CD8-positive, alpha-beta memory T cell (primary cell): ENCODE measurements at regions not wholly inside any gene's neighbourhood (a gene's known extent, or its start where the extent isn't known, plus 50 kb on each side); places are given as distances from the start of the nearest gene placed in this dataset.

Experiments
- CTCF ChIA-PET: fragments of 350-600 bp; sonication (Branson Sonifier 250); formaldehyde crosslinking; loops from one replicate; lab custom pipeline; 2021; ENCODE audit warnings: antibody characterized with exemption; lab: Charles Lee
- POLR2A ChIA-PET: fragments of 350-600 bp; sonication (Branson Sonifier 250); formaldehyde crosslinking; loops from one replicate; lab custom pipeline; 2021; ENCODE audit warnings: antibody characterized with exemption; lab: Charles Lee
- DNase-seq, 5 donors: peaks; one replicate each; pipeline versions ENCODE4 v3.0.0 to v3.0.0-alpha.2; 2020 to 2022; ENCODE audit warnings: mixed read lengths in 1 of 5
- H3K27ac ChIP-seq: one replicate; pipeline ENCODE4 v1.7.0; 2013; ENCODE audit warnings: low read depth, mild to moderate bottlenecking, low read length, moderate library complexity
- H3K27me3 ChIP-seq: 2 replicates; pipeline ENCODE4 v1.7.0; 2013; ENCODE audit warnings: low read length, mild to moderate bottlenecking; ENCODE audit not compliant: insufficient read depth, poor library complexity, severe bottlenecking
- H3K36me3 ChIP-seq: 2 replicates; pipeline ENCODE4 v1.7.0; 2013; ENCODE audit warnings: mild to moderate bottlenecking, low read length, moderate library complexity; ENCODE audit not compliant: insufficient read depth
- H3K4me1 ChIP-seq: 2 replicates; pipeline ENCODE4 v1.7.0; 2013; ENCODE audit warnings: mild to moderate bottlenecking, low read length, moderate library complexity; ENCODE audit not compliant: insufficient read depth
- H3K4me3 ChIP-seq: 2 replicates; pipeline ENCODE4 v1.7.0; 2013; ENCODE audit warnings: mild to moderate bottlenecking, low read length
- H3K9me3 ChIP-seq: 2 replicates; pipeline ENCODE4 v1.7.0; 2013; ENCODE audit warnings: mild to moderate bottlenecking, low read length
- H3K27ac Mint-ChIP-seq, 8 donors: one replicate each; pipeline ENCODE4 v1.8.0; 2020 to 2021; ENCODE audit warnings: mixed read lengths in 8 of 8, mild to moderate bottlenecking in 6 of 8, inconsistent platforms in 3 of 8, moderate library complexity in 3 of 8
- H3K27me3 Mint-ChIP-seq, 2 donors: one replicate each; pipeline ENCODE4 v1.8.0; 2020 to 2021; ENCODE audit warnings: mixed read lengths in 2 of 2, mild to moderate bottlenecking in 1 of 2, moderate library complexity in 1 of 2
- H3K36me3 Mint-ChIP-seq, 3 donors: one replicate each; pipeline ENCODE4 v1.8.0; 2020 to 2021; ENCODE audit warnings: mixed read lengths in 3 of 3, inconsistent platforms in 1 of 3, mild to moderate bottlenecking in 1 of 3
- H3K4me1 Mint-ChIP-seq, 3 donors: one replicate each; pipeline ENCODE4 v1.8.0; 2020 to 2021; ENCODE audit warnings: mixed read lengths in 3 of 3, inconsistent platforms in 1 of 3, mild to moderate bottlenecking in 1 of 3
- H3K4me3 Mint-ChIP-seq, 7 donors: one replicate each; pipeline ENCODE4 v1.8.0; 2020 to 2021; ENCODE audit warnings: mixed read lengths in 7 of 7, mild to moderate bottlenecking in 6 of 7, moderate library complexity in 4 of 7, inconsistent platforms in 2 of 7
- H3K9me3 Mint-ChIP-seq, 5 donors: one replicate each; pipeline ENCODE4 v1.8.0; 2020 to 2022; ENCODE audit warnings: mixed read lengths in 5 of 5, mild to moderate bottlenecking in 3 of 5, moderate library complexity in 2 of 5, inconsistent platforms in 1 of 5

DNA sequence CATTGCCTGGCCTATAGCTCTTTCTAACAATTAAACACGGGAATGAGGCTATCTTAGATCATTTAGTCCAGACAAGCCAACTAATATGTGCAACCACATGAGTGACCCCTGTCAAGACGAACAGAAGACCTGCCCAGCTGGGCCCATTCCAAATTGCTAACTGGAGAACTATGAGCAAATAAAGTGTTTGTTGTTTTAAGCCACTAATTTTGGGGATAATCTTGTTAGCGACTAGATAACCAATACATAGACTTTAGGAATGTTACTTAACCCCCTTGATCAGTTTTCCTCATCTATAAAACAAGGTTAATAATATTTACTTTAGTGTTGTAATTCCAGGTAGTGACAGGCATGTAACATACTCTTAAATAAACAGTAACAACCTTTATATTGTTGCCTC, 848.3 kb downstream of the METTL15 start:
- no peaks in the 10 kb centered on the region for H3K4me1 ChIP-seq
- no peak overlapping the region for H3K27ac ChIP-seq
- no peaks in the 10 kb centered on the region for H3K27me3 Mint-ChIP-seq
- H3K27ac Mint-ChIP-seq = no peak overlapping the region
- no peak overlapping the region for H3K4me3 Mint-ChIP-seq
- no peaks in the 10 kb centered on the region for H3K36me3 Mint-ChIP-seq
- H3K4me3 ChIP-seq = no peak overlapping the region
- no peaks in the 10 kb centered on the region for H3K4me1 Mint-ChIP-seq
- CTCF ChIA-PET = no interaction called here
- no peaks in the 10 kb centered on the region for H3K9me3 ChIP-seq
- peaks cover 3 to 35% (median 7%) of the 10 kb centered on the region in 5 donors for H3K9me3 Mint-ChIP-seq
- no peak for DNase-seq
- no peaks in the 10 kb centered on the region for H3K36me3 ChIP-seq
- H3K27me3 ChIP-seq = no peaks in the 10 kb centered on the region
- POLR2A ChIA-PET = no interaction called here

DNA sequence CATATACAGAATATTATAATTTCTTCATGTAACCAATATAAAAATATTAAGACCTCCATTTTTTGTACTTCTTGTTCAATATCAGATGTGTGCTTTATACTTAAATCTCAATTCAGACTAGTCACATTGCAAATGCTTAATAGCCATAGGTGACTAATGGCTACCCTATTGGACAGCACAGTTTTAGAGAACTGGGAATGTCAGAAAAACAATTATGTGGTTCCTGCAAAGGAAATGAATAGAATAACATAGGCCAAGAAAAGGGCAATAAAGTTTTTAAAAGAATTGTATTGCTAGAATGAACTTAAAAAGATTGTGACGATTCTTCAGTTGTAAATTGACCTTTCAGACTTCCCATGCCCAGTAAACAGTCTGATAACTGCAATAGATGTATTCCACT, 843.0 kb downstream of the METTL15 start:
- Histone ChIP-seq H3K36me3 (no peaks in the 10 kb centered on the region), H3K27ac (no peak overlapping the region), H3K4me1 (no peaks in the 10 kb centered on the region), H3K9me3 (no peaks in the 10 kb centered on the region), H3K27me3 (no peaks in the 10 kb centered on the region), H3K4me3 (no peak overlapping the region)
- Mint-ChIP-seq H3K4me3 (no peak overlapping the region), H3K27ac (no peak overlapping the region), H3K9me3 (peaks cover 4 to 31% (median 11%) of the 10 kb centered on the region in 5 donors), H3K4me1 (no peaks in the 10 kb centered on the region), H3K27me3 (no peaks in the 10 kb centered on the region), H3K36me3 (no peaks in the 10 kb centered on the region)
- no peak for DNase-seq
- POLR2A ChIA-PET = no interaction called here
- CTCF ChIA-PET = no interaction called here

DNA sequence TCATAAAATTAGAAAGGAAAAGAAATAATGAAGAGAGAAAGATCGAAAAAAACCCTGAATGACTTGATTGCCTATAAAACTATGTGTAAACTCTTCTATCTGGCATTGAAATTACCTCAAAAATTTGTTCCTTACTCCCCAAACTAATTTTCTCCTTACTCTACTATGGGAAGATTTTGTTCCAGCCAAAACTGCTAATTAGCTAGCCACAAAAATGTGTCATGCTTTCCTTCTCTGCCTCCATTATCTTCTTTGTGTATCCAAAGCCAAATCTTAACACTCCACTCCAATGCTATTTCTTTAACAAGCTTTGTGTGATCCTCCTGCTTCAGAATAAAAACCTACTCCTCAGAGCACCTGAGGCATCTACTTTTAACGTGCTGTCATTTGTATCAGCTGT, 831.2 kb downstream of the METTL15 start:
- no peak for DNase-seq
- ChIA-PET POLR2A (no interaction called here), CTCF (no interaction called here)
- Histone ChIP-seq H3K4me1 (no peaks in the 10 kb centered on the region), H3K4me3 (no peak overlapping the region), H3K9me3 (no peaks in the 10 kb centered on the region), H3K27ac (no peak overlapping the region), H3K27me3 (no peaks in the 10 kb centered on the region), H3K36me3 (no peaks in the 10 kb centered on the region)
- no peaks in the 10 kb centered on the region for H3K27me3 Mint-ChIP-seq
- no peak overlapping the region for H3K4me3 Mint-ChIP-seq
- no peaks in the 10 kb centered on the region for H3K36me3 Mint-ChIP-seq
- peaks cover 7 to 42% (median 14%) of the 10 kb centered on the region in 5 donors for H3K9me3 Mint-ChIP-seq
- no peak overlapping the region for H3K27ac Mint-ChIP-seq
- H3K4me1 Mint-ChIP-seq = no peaks in the 10 kb centered on the region

DNA sequence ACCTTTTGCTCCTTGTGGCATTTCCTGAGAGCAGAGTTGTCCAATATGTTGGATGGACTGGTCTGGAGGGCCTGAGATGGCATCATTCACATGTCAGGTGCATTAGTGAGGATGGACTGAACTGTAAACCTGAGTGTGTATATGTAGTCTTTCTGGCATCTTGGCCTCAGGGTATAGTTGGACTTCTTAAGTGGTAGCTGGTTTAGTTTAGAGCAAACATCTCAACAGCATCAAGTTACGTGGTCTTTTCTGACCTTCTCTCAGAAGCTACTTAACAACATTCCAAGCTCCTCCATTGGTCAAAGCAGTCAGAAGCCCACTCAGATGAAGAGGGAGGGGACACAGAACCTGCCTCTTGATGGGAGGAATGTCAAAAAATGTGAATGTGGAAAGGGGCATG, 829.9 kb downstream of the METTL15 start:
- DNase-seq = no peak
- Mint-ChIP-seq H3K9me3 (peaks cover 7 to 39% (median 11%) of the 10 kb centered on the region in 5 donors), H3K4me3 (no peak overlapping the region), H3K27me3 (no peaks in the 10 kb centered on the region), H3K27ac (no peak overlapping the region), H3K4me1 (no peaks in the 10 kb centered on the region), H3K36me3 (no peaks in the 10 kb centered on the region)
- H3K27ac ChIP-seq = no peak overlapping the region
- no peaks in the 10 kb centered on the region for H3K9me3 ChIP-seq
- H3K4me1 ChIP-seq = no peaks in the 10 kb centered on the region
- POLR2A ChIA-PET = no interaction called here
- CTCF ChIA-PET = no interaction called here
- no peak overlapping the region for H3K4me3 ChIP-seq
- no peaks in the 10 kb centered on the region for H3K36me3 ChIP-seq
- H3K27me3 ChIP-seq = no peaks in the 10 kb centered on the region

DNA sequence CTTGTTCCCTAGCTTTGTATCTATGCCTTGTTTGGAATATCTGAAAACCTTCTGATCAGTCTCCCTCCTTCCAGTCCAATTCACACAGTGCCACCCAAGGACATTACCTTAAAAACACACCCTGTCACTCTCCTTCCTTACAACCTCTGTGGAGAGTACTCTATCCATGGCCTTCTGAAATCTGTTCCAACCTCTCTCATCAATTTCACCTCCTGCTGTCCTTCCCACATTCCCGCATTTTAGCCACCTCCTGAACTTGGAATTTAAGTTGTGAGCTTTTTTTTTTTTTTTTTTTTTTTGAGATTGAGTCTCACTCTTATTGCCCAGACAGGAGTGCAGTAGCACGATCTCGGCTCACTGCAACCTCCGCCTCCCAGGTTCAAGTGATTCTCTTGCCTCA, 824.8 kb downstream of the METTL15 start:
- no peaks in the 10 kb centered on the region for H3K36me3 Mint-ChIP-seq
- no peak overlapping the region for H3K4me3 ChIP-seq
- POLR2A ChIA-PET = no interaction called here
- H3K4me1 ChIP-seq = no peaks in the 10 kb centered on the region
- no peaks in the 10 kb centered on the region for H3K36me3 ChIP-seq
- no peak overlapping the region for H3K27ac Mint-ChIP-seq
- CTCF ChIA-PET = no interaction called here
- H3K4me1 Mint-ChIP-seq = no peaks in the 10 kb centered on the region
- no peaks in the 10 kb centered on the region for H3K27me3 Mint-ChIP-seq
- no peaks in the 10 kb centered on the region for H3K27me3 ChIP-seq
- H3K4me3 Mint-ChIP-seq = no peak overlapping the region
- no peak for DNase-seq
- H3K27ac ChIP-seq = no peak overlapping the region
- H3K9me3 ChIP-seq = no peaks in the 10 kb centered on the region
- peaks cover 5 to 33% (median 14%) of the 10 kb centered on the region in 5 donors for H3K9me3 Mint-ChIP-seq

DNA sequence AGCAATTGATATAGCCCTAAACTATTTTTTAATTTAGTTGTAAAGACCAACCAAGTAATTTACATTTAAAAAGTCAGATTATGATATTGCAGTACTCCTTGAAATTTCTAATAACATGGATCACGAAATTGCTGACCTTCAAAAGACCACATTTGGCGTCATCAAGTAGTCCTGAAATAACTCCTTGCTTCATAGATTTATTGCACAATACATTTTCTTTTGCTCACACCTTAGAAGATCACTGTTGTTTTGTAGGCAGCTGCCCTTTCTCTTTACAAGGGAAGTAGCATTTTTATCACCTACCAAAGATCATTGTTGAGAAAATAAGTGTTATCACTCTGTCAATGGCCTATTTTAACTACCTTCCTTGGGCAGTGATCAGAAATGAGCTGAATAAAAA, 815.8 kb downstream of the METTL15 start:
- H3K4me3 Mint-ChIP-seq = no peak overlapping the region
- no peaks in the 10 kb centered on the region for H3K36me3 ChIP-seq
- H3K27me3 ChIP-seq = no peaks in the 10 kb centered on the region
- CTCF ChIA-PET = no interaction called here
- POLR2A ChIA-PET = no interaction called here
- no peaks in the 10 kb centered on the region for H3K27me3 Mint-ChIP-seq
- H3K27ac Mint-ChIP-seq = no peak overlapping the region
- H3K36me3 Mint-ChIP-seq = no peaks in the 10 kb centered on the region
- H3K4me3 ChIP-seq = no peak overlapping the region
- H3K9me3 Mint-ChIP-seq = peaks cover 8 to 22% (median 13%) of the 10 kb centered on the region in 5 donors
- H3K9me3 ChIP-seq = no peaks in the 10 kb centered on the region
- H3K4me1 ChIP-seq = no peaks in the 10 kb centered on the region
- H3K4me1 Mint-ChIP-seq = no peaks in the 10 kb centered on the region
- no peak for DNase-seq
- no peak overlapping the region for H3K27ac ChIP-seq

DNA sequence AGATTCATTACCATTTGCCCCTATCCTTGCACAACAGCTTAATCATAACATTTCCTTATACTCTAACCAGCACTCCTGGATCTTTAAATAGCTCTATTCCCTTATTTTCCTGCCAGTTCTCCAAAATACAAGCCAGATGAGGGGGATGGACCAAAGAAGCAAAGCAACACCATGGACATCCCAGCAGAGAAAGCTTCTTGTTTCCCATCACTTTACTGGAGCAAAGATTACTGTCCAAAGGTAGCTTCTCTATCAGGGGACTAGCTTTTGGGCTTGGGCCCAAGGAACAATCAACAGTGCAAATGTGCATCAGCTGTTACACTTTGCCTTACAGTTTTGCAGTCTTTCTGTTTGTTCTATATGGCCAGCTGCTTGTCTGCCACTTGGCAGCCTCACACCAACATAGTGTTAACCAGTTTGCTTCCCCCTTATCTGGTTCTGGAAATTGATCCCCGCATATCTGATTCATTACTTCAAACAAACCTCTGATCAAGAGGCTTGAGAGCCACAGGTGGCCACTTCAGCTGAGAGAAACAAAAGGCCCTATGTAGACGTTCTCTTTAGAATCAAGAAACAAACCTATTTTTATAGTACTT, 814.3 kb downstream of the METTL15 start:
- no peaks in the 10 kb centered on the region for H3K9me3 ChIP-seq
- no peak overlapping the region for H3K27ac ChIP-seq
- Mint-ChIP-seq H3K4me1 (no peaks in the 10 kb centered on the region), H3K27me3 (no peaks in the 10 kb centered on the region), H3K4me3 (no peak overlapping the region), H3K9me3 (peaks cover 8 to 27% (median 11%) of the 10 kb centered on the region in 5 donors), H3K27ac (no peak overlapping the region), H3K36me3 (no peaks in the 10 kb centered on the region)
- POLR2A ChIA-PET = no interaction called here
- CTCF ChIA-PET = no interaction called here
- no peaks in the 10 kb centered on the region for H3K36me3 ChIP-seq
- H3K4me1 ChIP-seq = no peaks in the 10 kb centered on the region
- no peaks in the 10 kb centered on the region for H3K27me3 ChIP-seq
- no peak for DNase-seq
- H3K4me3 ChIP-seq = no peak overlapping the region

DNA sequence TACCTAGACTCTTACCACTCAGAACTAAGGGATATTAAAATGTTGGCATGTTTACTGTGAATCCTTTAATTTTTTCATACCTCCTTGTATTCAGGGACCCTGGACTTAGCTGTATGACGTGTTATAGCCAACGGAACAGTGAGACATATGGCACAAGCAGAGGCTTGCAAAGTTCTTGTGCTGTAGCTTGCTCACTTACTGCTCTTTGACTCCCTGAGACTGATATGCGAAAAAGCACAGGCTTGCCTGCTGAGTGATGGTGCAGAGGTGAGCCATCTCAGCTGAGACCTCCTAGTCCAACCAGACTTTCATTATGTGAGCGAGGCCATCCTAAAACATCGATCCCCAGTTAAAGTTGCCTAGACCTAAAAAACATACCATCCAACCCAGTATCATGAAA, 811.0 kb downstream of the METTL15 start:
- Histone ChIP-seq H3K4me1 (no peaks in the 10 kb centered on the region), H3K9me3 (no peaks in the 10 kb centered on the region), H3K4me3 (no peak overlapping the region), H3K36me3 (no peaks in the 10 kb centered on the region), H3K27ac (no peak overlapping the region), H3K27me3 (no peaks in the 10 kb centered on the region)
- ChIA-PET CTCF (no interaction called here), POLR2A (no interaction called here)
- H3K4me1 Mint-ChIP-seq = no peaks in the 10 kb centered on the region
- no peak for DNase-seq
- no peaks in the 10 kb centered on the region for H3K36me3 Mint-ChIP-seq
- no peak overlapping the region for H3K4me3 Mint-ChIP-seq
- no peaks in the 10 kb centered on the region for H3K27me3 Mint-ChIP-seq
- peaks cover 10 to 32% (median 12%) of the 10 kb centered on the region in 5 donors for H3K9me3 Mint-ChIP-seq
- H3K27ac Mint-ChIP-seq = no peak overlapping the region

DNA sequence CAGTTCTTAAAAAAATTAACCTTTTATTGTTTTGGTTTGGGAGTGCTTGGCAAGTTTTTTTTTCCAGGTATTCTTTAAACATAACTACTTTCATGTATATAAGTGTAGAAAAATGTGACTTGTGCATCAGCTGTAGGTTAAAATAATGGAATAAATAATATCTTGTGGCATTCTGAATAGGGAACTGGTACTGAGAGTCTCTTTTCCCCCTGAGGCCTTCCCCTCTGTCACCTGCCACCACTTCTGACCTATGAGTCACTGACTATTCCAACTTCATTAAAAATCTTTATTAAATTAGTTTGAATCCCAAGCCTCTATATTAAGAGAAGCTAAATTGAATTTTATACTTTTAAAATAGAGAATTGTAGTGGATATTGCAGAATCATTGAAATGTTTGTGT, 805.7 kb downstream of the METTL15 start:
- CTCF ChIA-PET = no interaction called here
- no peaks in the 10 kb centered on the region for H3K36me3 Mint-ChIP-seq
- H3K9me3 ChIP-seq = no peaks in the 10 kb centered on the region
- H3K4me3 ChIP-seq = no peak overlapping the region
- H3K4me1 ChIP-seq = no peaks in the 10 kb centered on the region
- POLR2A ChIA-PET = no interaction called here
- H3K27me3 Mint-ChIP-seq = no peaks in the 10 kb centered on the region
- H3K27me3 ChIP-seq = no peaks in the 10 kb centered on the region
- no peak for DNase-seq
- H3K27ac ChIP-seq = no peak overlapping the region
- H3K36me3 ChIP-seq = no peaks in the 10 kb centered on the region
- no peak overlapping the region for H3K27ac Mint-ChIP-seq
- peaks cover 4 to 36% (median 10%) of the 10 kb centered on the region in 5 donors for H3K9me3 Mint-ChIP-seq
- H3K4me1 Mint-ChIP-seq = no peaks in the 10 kb centered on the region
- no peak overlapping the region for H3K4me3 Mint-ChIP-seq
